Suprapubic skin (tissue), 3 donors: ENCODE measurements at regions not wholly inside any gene's neighbourhood (a gene's known extent, or its start where the extent isn't known, plus 50 kb on each side); places are given as distances from the start of the nearest gene placed in this dataset.

Experiments used
- EP300 ChIP-seq: sonication (generic); formaldehyde crosslinking; IDR thresholded peaks from one replicate; pipeline ENCODE4 v1.6.1; 2017; ENCODE audit warnings: antibody characterized with exemption
- TF ChIP-seq, protein P1 (sequence below), 2 donors: fragments of 200-600 bp in 1 of 2; fragments of 450-650 bp in 1 of 2; sonication (generic) in 1 of 2; IDR thresholded peaks; one replicate each; pipeline ENCODE4 v1.5.1; 2016 to 2019; ENCODE audit warnings: antibody characterized with exemption in 2 of 2, mild to moderate bottlenecking in 1 of 2, moderate library complexity in 1 of 2

DNA sequence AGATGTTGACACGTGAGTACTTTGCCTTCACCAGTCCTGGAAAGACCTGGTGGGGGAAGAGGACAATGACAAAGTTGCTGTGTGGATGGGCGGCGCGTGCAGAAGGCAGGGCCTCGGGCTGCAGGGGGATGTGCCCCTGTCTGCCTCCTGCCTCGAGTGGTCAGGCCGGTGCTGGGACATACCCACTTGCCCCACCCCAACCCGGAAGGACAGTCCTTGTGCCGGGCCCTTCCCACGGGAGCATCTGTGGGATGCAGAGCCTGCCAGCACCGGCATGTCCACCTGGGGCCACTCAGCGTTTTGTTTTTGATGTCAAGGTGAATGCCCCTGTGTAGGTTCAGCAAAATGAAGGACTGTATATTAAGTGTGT is 60.5 kb upstream of the BHLHE23 start:
- TF ChIP-seq, protein P1, sequence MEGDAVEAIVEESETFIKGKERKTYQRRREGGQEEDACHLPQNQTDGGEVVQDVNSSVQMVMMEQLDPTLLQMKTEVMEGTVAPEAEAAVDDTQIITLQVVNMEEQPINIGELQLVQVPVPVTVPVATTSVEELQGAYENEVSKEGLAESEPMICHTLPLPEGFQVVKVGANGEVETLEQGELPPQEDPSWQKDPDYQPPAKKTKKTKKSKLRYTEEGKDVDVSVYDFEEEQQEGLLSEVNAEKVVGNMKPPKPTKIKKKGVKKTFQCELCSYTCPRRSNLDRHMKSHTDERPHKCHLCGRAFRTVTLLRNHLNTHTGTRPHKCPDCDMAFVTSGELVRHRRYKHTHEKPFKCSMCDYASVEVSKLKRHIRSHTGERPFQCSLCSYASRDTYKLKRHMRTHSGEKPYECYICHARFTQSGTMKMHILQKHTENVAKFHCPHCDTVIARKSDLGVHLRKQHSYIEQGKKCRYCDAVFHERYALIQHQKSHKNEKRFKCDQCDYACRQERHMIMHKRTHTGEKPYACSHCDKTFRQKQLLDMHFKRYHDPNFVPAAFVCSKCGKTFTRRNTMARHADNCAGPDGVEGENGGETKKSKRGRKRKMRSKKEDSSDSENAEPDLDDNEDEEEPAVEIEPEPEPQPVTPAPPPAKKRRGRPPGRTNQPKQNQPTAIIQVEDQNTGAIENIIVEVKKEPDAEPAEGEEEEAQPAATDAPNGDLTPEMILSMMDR (IDR thresholded peaks at IDR 0.05): no peak
- no peak for TF ChIP-seq EP300
